Neural progenitor cell (in vitro differentiated cells): ENCODE measurements at regions not wholly inside any gene's neighbourhood (a gene's known extent, or its start where the extent isn't known, plus 50 kb on each side); places are given as distances from the start of the nearest gene placed in this dataset.

Experiments
- DNase-seq: peaks from one replicate; pipeline ENCODE4 v3.0.0-alpha.2; 2016; ENCODE audit warnings: low spot score
- H2AFZ ChIP-seq: fragments of 200-600 bp; sonication (generic); replicated peaks from 2 replicates; pipeline ENCODE4 v1.6.1; 2016; ENCODE audit warnings: antibody characterized with exemption
- H3F3A ChIP-seq: fragments of 200-600 bp; sonication (generic); 2 replicates; pipeline ENCODE4 v1.6.1; 2016; ENCODE audit warnings: antibody characterized with exemption, low read depth
- H3K27ac ChIP-seq: fragments of 200-600 bp; sonication (generic); 2 replicates; pipeline ENCODE4 v1.5.1; 2016; ENCODE audit warnings: mild to moderate bottlenecking
- H3K27me3 ChIP-seq: fragments of 200-600 bp; sonication (generic); 2 replicates; pipeline ENCODE4 v1.6.1; 2016; ENCODE audit warnings: mild to moderate bottlenecking, moderate library complexity
- H3K36me3 ChIP-seq: fragments of 200-600 bp; sonication (generic); 2 replicates; pipeline ENCODE4 v1.5.1; 2016
- H3K4me1 ChIP-seq: fragments of 200-600 bp; sonication (generic); 2 replicates; pipeline ENCODE4 v1.6.1; 2016; ENCODE audit warnings: mixed run types
- H3K4me2 ChIP-seq: fragments of 200-600 bp; sonication (generic); 2 replicates; pipeline ENCODE4 v1.6.1; 2016
- H3K4me3 ChIP-seq: fragments of 200-600 bp; sonication (generic); 2 replicates; pipeline ENCODE4 v1.5.1; 2016
- H3K79me2 ChIP-seq: fragments of 200-600 bp; sonication (generic); 2 replicates; pipeline ENCODE4 v1.6.1; 2016; ENCODE audit warnings: low read depth
- H3K9ac ChIP-seq: fragments of 200-600 bp; sonication (generic); 2 replicates; pipeline ENCODE4 v1.6.1; 2016
- H3K9me3 ChIP-seq: fragments of 200-600 bp; sonication (generic); 2 replicates; pipeline ENCODE4 v1.5.1; 2016; ENCODE audit warnings: low read depth
- H4K20me1 ChIP-seq: fragments of 200-600 bp; sonication (generic); 2 replicates; pipeline ENCODE4 v1.6.1; 2016; ENCODE audit warnings: low read depth
- H3K27ac Mint-ChIP-seq: 3 replicates; pipeline ENCODE4 v1.8.0; 2021; ENCODE audit warnings: mixed read lengths
- H3K27me3 Mint-ChIP-seq: 2 replicates; pipeline ENCODE4 v1.8.0; 2022; ENCODE audit warnings: low read depth, mild to moderate bottlenecking, inconsistent platforms, moderate library complexity, mixed read lengths; ENCODE audit not compliant: insufficient read depth
- H3K36me3 Mint-ChIP-seq: 3 replicates; pipeline ENCODE4 v1.8.0; 2021; ENCODE audit warnings: mixed read lengths
- H3K4me1 Mint-ChIP-seq: 3 replicates; pipeline ENCODE4 v1.8.0; 2021; ENCODE audit warnings: mixed read lengths
- H3K4me3 Mint-ChIP-seq: 3 replicates; pipeline ENCODE4 v1.8.0; 2021; ENCODE audit warnings: mild to moderate bottlenecking, moderate library complexity, mixed read lengths
- H3K9me3 Mint-ChIP-seq: 3 replicates; pipeline ENCODE4 v1.8.0; 2020; ENCODE audit warnings: mixed read lengths
- CTCF ChIP-seq: fragments of 200-600 bp; sonication (generic); IDR thresholded peaks from 2 replicates; pipeline ENCODE4 v1.5.1; 2017; ENCODE audit warnings: antibody characterized with exemption, mild to moderate bottlenecking
- EZH2 ChIP-seq: fragments of 200-600 bp; sonication (generic); IDR thresholded peaks from 2 replicates; pipeline ENCODE4 v1.6.1; 2017; ENCODE audit warnings: antibody characterized with exemption, mild to moderate bottlenecking, moderate library complexity
- EZH2phosphoT487 ChIP-seq: fragments of 200-600 bp; sonication (generic); IDR thresholded peaks from 2 replicates; pipeline ENCODE4 v1.6.1; 2017; ENCODE audit warnings: antibody characterized with exemption

- H3K36me3 Mint-ChIP-seq = no peaks in the 10 kb centered on the region
- H3K27ac Mint-ChIP-seq = no peak overlapping the region
- peak; percentile 81 for DNase-seq
- TF ChIP-seq CTCF (peak; percentile 71), EZH2phosphoT487 (no peak)
- Histone ChIP-seq H2AFZ (peak overlapping the region; percentile 36), H3F3A (no peaks in the 10 kb centered on the region), H3K27ac (no peak overlapping the region), H4K20me1 (no peaks in the 10 kb centered on the region), H3K9me3 (no peaks in the 10 kb centered on the region), H3K36me3 (no peaks in the 10 kb centered on the region), H3K4me1 (no peaks in the 10 kb centered on the region), H3K4me2 (no peak overlapping the region), H3K4me3 (no peak overlapping the region), H3K9ac (no peak overlapping the region), H3K27me3 (no peaks in the 10 kb centered on the region), H3K79me2 (no peaks in the 10 kb centered on the region)
- no peaks in the 10 kb centered on the region for H3K27me3 Mint-ChIP-seq
- no peak overlapping the region for H3K4me3 Mint-ChIP-seq
- H3K9me3 Mint-ChIP-seq = no peaks in the 10 kb centered on the region
- H3K4me1 Mint-ChIP-seq = no peaks in the 10 kb centered on the region
These were observed 141.5 kb downstream of the GABRG2 start for GRCh38 chr5:162209005-162209605.

- Mint-ChIP-seq H3K27ac (no peak overlapping the region), H3K27me3 (no peaks in the 10 kb centered on the region), H3K4me1 (no peaks in the 10 kb centered on the region), H3K4me3 (no peak overlapping the region), H3K36me3 (no peaks in the 10 kb centered on the region), H3K9me3 (no peaks in the 10 kb centered on the region)
- no peaks in the 10 kb centered on the region for H3K4me1 ChIP-seq
- H2AFZ ChIP-seq = no peak overlapping the region
- no peak for DNase-seq
- H4K20me1 ChIP-seq = no peaks in the 10 kb centered on the region
- no peak overlapping the region for H3K27ac ChIP-seq
- H3K9me3 ChIP-seq = no peaks in the 10 kb centered on the region
- no peaks in the 10 kb centered on the region for H3F3A ChIP-seq
- H3K4me2 ChIP-seq = no peak overlapping the region
- H3K27me3 ChIP-seq = no peaks in the 10 kb centered on the region
- H3K36me3 ChIP-seq = no peaks in the 10 kb centered on the region
- no peak overlapping the region for H3K4me3 ChIP-seq
- TF ChIP-seq EZH2 (no peak), EZH2phosphoT487 (no peak), CTCF (no peak)
- no peak overlapping the region for H3K9ac ChIP-seq
- no peaks in the 10 kb centered on the region for H3K79me2 ChIP-seq
These were observed 147.0 kb downstream of the GABRG2 start for GRCh38 chr5:162214551-162214950.

- Histone ChIP-seq H3K36me3 (no peaks in the 10 kb centered on the region), H3K4me1 (no peaks in the 10 kb centered on the region), H3K4me2 (no peak overlapping the region), H2AFZ (no peak overlapping the region), H3K4me3 (no peak overlapping the region), H3K27me3 (no peaks in the 10 kb centered on the region), H3F3A (no peaks in the 10 kb centered on the region), H3K9ac (no peak overlapping the region), H3K79me2 (no peaks in the 10 kb centered on the region), H3K27ac (no peak overlapping the region), H3K9me3 (no peaks in the 10 kb centered on the region), H4K20me1 (no peaks in the 10 kb centered on the region)
- no peak overlapping the region for H3K4me3 Mint-ChIP-seq
- no peak overlapping the region for H3K27ac Mint-ChIP-seq
- no peaks in the 10 kb centered on the region for H3K27me3 Mint-ChIP-seq
- no peaks in the 10 kb centered on the region for H3K9me3 Mint-ChIP-seq
- TF ChIP-seq CTCF = no peak
- no peak for TF ChIP-seq EZH2
- no peak for TF ChIP-seq EZH2phosphoT487
- no peaks in the 10 kb centered on the region for H3K4me1 Mint-ChIP-seq
- DNase-seq = no peak
- H3K36me3 Mint-ChIP-seq = no peaks in the 10 kb centered on the region
These were observed 149.5 kb downstream of the GABRG2 start for GRCh38 chr5:162217037-162217436.
